ENCODE measurements at regions not wholly inside any gene's neighbourhood (a gene's known extent, or its start where the extent isn't known, plus 50 kb on each side); places are given as distances from the start of the nearest gene placed in this dataset.
"Not testable (repeated sequence)": the region's sequence is repeated elsewhere in the genome, so short reads cannot be mapped to it uniquely, and the experiment has no call there.

DNA sequence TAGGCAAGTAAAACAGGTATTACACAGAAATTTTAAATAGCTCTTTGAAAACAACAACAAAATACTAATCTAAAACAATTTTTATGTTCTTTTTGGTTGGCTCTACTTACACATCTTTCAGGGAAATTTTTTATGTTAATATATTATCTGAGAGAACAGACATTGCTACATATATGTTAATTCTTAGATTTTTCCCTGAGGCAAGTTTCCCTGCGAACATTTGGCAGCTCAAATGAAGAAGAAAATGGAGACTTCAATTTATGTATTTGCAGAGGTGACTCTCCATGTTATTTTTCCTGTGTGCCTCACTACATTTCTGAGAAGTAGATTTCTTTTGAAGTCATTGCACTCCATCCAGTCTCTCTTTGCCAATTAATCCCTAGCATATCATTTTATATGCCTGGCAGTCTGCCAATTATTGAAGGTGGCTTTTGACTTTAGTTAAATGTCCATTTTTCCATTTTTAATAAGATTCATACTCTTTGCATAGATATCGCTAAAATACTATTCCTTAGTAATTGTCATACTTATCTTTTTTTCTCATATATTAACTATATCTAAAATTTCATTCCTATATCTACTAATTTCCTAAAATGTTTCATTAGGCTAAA, 908.2 kb upstream of the CDH10 start:
- POLR2A ChIA-PET = no interaction called here
- H3K9me3 ChIP-seq (ENCODE audit: control extremely low read depth in 1 of 5, control insufficient read depth in 4 of 5, insufficient read depth in 2 of 5, low read depth in 1 of 5, low read length in 4 of 5) = no peaks in the 10 kb centered on the region
- H3K4me3 ChIP-seq (ENCODE audit: control insufficient read depth in 1 of 7, extremely low read depth in 1 of 7, insufficient read depth in 4 of 7, low read depth in 2 of 7, low read length in 6 of 7) = no peak overlapping the region
- no CpG with 5 or more reads among the region's 2 CpGs for WGBS (ENCODE audit: insufficient coverage)
- H3K27ac ChIP-seq (ENCODE audit: insufficient read depth in 1 of 2, low read depth in 1 of 2, low read length in 2 of 2, poor library complexity in 1 of 2, severe bottlenecking in 2 of 2) = no peak overlapping the region
- H3K27me3 ChIP-seq (replicated peaks in 2 of 5; ENCODE audit: control insufficient read depth in 4 of 5, insufficient read depth in 5 of 5, low read length in 4 of 5) = no peaks in the 10 kb centered on the region
- CTCF ChIA-PET = no interaction called here
- no peaks in the 10 kb centered on the region for H3K36me3 ChIP-seq (ENCODE audit: control insufficient read depth in 4 of 4, insufficient read depth in 4 of 4, low read length in 3 of 4)
- H3K4me1 ChIP-seq (ENCODE audit: control extremely low read depth in 1 of 4, control insufficient read depth in 4 of 4, insufficient read depth in 4 of 4, low read length in 3 of 4) = no peaks in the 10 kb centered on the region
- no peak for DNase-seq

DNA sequence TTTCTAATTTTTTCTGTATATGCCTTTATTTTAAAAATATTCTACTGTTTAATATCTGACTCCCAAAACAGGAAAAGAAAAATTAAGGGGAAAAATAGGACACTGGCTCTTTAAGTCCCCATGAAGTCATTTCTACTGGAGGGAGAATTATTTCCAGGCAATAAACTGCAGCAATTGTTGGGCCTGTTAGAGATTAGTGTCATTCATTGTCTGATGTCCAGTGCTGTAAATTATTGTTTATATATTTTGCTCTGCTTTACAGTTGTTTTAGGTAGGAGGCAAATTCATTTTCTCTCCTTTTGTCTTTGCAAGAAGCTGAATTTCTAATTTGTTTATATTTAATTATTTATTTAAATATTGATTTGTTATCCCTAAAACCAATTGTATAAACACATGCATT, 906.0 kb upstream of the CDH10 start:
- no peak for DNase-seq
- Histone ChIP-seq H3K4me1 (ENCODE audit: control extremely low read depth in 1 of 4, control insufficient read depth in 4 of 4, insufficient read depth in 4 of 4, low read length in 3 of 4) (no peaks in the 10 kb centered on the region), H3K27ac (ENCODE audit: insufficient read depth in 1 of 2, low read depth in 1 of 2, low read length in 2 of 2, poor library complexity in 1 of 2, severe bottlenecking in 2 of 2) (no peak overlapping the region), H3K4me3 (ENCODE audit: control insufficient read depth in 1 of 7, extremely low read depth in 1 of 7, insufficient read depth in 4 of 7, low read depth in 2 of 7, low read length in 6 of 7) (no peak overlapping the region), H3K9me3 (ENCODE audit: control extremely low read depth in 1 of 5, control insufficient read depth in 4 of 5, insufficient read depth in 2 of 5, low read depth in 1 of 5, low read length in 4 of 5) (no peaks in the 10 kb centered on the region), H3K36me3 (ENCODE audit: control insufficient read depth in 4 of 4, insufficient read depth in 4 of 4, low read length in 3 of 4) (no peaks in the 10 kb centered on the region), H3K27me3 (replicated peaks in 2 of 5; ENCODE audit: control insufficient read depth in 4 of 5, insufficient read depth in 5 of 5, low read length in 4 of 5) (no peaks in the 10 kb centered on the region)
- ChIA-PET POLR2A (no interaction called here), CTCF (no interaction called here)

- Histone ChIP-seq H3K4me1 (ENCODE audit: control extremely low read depth in 1 of 4, control insufficient read depth in 4 of 4, insufficient read depth in 4 of 4, low read length in 3 of 4) (no peaks in the 10 kb centered on the region), H3K36me3 (ENCODE audit: control insufficient read depth in 4 of 4, insufficient read depth in 4 of 4, low read length in 3 of 4) (no peaks in the 10 kb centered on the region), H3K4me3 (ENCODE audit: control insufficient read depth in 1 of 7, extremely low read depth in 1 of 7, insufficient read depth in 4 of 7, low read depth in 2 of 7, low read length in 6 of 7) (no peak overlapping the region), H3K27me3 (replicated peaks in 2 of 5; ENCODE audit: control insufficient read depth in 4 of 5, insufficient read depth in 5 of 5, low read length in 4 of 5) (no peaks in the 10 kb centered on the region), H3K9me3 (ENCODE audit: control extremely low read depth in 1 of 5, control insufficient read depth in 4 of 5, insufficient read depth in 2 of 5, low read depth in 1 of 5, low read length in 4 of 5) (no peaks in the 10 kb centered on the region), H3K27ac (ENCODE audit: insufficient read depth in 1 of 2, low read depth in 1 of 2, low read length in 2 of 2, poor library complexity in 1 of 2, severe bottlenecking in 2 of 2) (no peak overlapping the region)
- ChIA-PET POLR2A (interaction anchor here (0.7 kb wide), 1 partner anchor 16 kb away, joined by 4 read pairs; no protein-coding TSS in a partner anchor), CTCF (interaction anchor here (0.7 kb wide), 1 partner anchor 127 kb away, joined by 4 read pairs; no protein-coding TSS in a partner anchor)
- WGBS (ENCODE audit: insufficient coverage) = 33% methylated on average over 3 of the region's 6 CpGs
- peak; percentile 40 to 66 (median 59) for DNase-seq
Measured at GRCh38 chr5:25544652-25545249, 900.0 kb upstream of the CDH10 start.

- WGBS (ENCODE audit: insufficient coverage) = no CpG with 5 or more reads among the region's 2 CpGs
- POLR2A ChIA-PET = no interaction called here
- Histone ChIP-seq H3K4me1 (ENCODE audit: control extremely low read depth in 1 of 4, control insufficient read depth in 4 of 4, insufficient read depth in 4 of 4, low read length in 3 of 4) (no peaks in the 10 kb centered on the region), H3K27ac (ENCODE audit: insufficient read depth in 1 of 2, low read depth in 1 of 2, low read length in 2 of 2, poor library complexity in 1 of 2, severe bottlenecking in 2 of 2) (no peak overlapping the region), H3K9me3 (ENCODE audit: control extremely low read depth in 1 of 5, control insufficient read depth in 4 of 5, insufficient read depth in 2 of 5, low read depth in 1 of 5, low read length in 4 of 5) (no peaks in the 10 kb centered on the region), H3K36me3 (ENCODE audit: control insufficient read depth in 4 of 4, insufficient read depth in 4 of 4, low read length in 3 of 4) (no peaks in the 10 kb centered on the region), H3K27me3 (replicated peaks in 2 of 5; ENCODE audit: control insufficient read depth in 4 of 5, insufficient read depth in 5 of 5, low read length in 4 of 5) (no peaks in the 10 kb centered on the region), H3K4me3 (ENCODE audit: control insufficient read depth in 1 of 7, extremely low read depth in 1 of 7, insufficient read depth in 4 of 7, low read depth in 2 of 7, low read length in 6 of 7) (no peak overlapping the region)
- DNase-seq = no peak
- CTCF ChIA-PET = interaction anchor here (0.9 kb wide), 1 partner anchor 29 kb away, joined by 3 read pairs; no protein-coding TSS in a partner anchor
Measured at GRCh38 chr5:25540628-25541027, 895.9 kb upstream of the CDH10 start.

DNA sequence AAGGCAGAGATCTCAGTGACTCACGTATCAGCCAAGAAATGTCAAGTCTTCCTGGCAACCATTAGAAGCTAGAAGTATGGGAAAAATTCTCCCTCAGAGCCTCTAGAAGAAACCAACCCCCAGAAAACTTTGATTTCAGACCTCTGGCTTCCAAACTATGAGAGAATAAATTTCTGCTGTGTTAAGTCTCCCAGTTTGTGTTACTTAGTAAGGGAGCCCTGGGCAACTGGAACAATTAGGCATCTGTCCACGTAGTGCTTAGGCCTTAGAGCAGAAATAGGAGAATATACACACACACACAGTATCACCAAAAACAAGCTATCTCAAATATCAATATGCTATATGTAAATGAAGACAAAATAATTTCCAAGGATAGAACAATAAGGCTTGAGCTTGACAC, 894.8 kb upstream of the CDH10 start:
- Histone ChIP-seq H3K27ac (ENCODE audit: insufficient read depth in 1 of 2, low read depth in 1 of 2, low read length in 2 of 2, poor library complexity in 1 of 2, severe bottlenecking in 2 of 2) (no peak overlapping the region), H3K4me3 (ENCODE audit: control insufficient read depth in 1 of 7, extremely low read depth in 1 of 7, insufficient read depth in 4 of 7, low read depth in 2 of 7, low read length in 6 of 7) (no peak overlapping the region), H3K9me3 (ENCODE audit: control extremely low read depth in 1 of 5, control insufficient read depth in 4 of 5, insufficient read depth in 2 of 5, low read depth in 1 of 5, low read length in 4 of 5) (no peaks in the 10 kb centered on the region), H3K4me1 (ENCODE audit: control extremely low read depth in 1 of 4, control insufficient read depth in 4 of 4, insufficient read depth in 4 of 4, low read length in 3 of 4) (no peaks in the 10 kb centered on the region), H3K36me3 (ENCODE audit: control insufficient read depth in 4 of 4, insufficient read depth in 4 of 4, low read length in 3 of 4) (no peaks in the 10 kb centered on the region), H3K27me3 (replicated peaks in 2 of 5; ENCODE audit: control insufficient read depth in 4 of 5, insufficient read depth in 5 of 5, low read length in 4 of 5) (no peaks in the 10 kb centered on the region)
- no CpG with 5 or more reads among the region's 2 CpGs for WGBS (ENCODE audit: insufficient coverage)
- CTCF ChIA-PET = interaction anchor here (0.9 to 1.2 kb wide), 2 partner anchors 20 to 30 kb away, joined by 3 read pairs; no protein-coding TSS in a partner anchor
- no peak for DNase-seq
- POLR2A ChIA-PET = interaction anchor here (0.6 kb wide), 1 partner anchor 13 kb away, joined by 3 read pairs; no protein-coding TSS in a partner anchor

GRCh38 chr5:25536461-25536860, 891.7 kb upstream of the CDH10 start:
- POLR2A ChIA-PET = not testable (repeated sequence)

DNA sequence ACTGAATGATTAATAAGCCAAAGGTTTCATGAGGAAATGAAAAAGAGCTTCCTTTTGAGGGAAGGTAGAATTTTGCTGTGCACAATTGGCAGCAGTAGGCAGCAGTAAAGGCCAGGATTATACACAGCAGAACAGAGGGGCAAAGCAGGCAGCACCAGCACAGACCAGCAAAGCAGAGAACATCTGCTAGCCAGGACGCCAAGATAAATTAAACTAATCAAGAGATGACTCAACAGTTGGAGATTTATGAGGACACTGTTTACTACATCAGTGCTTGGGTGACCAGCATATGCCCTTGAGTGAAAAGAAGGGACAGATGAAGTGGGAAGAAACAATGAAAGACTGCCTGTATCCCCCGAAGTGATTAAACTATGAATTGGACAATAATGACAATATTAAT, 871.4 kb upstream of the CDH10 start:
- Histone ChIP-seq H3K4me3 (ENCODE audit: control insufficient read depth in 1 of 7, extremely low read depth in 1 of 7, insufficient read depth in 4 of 7, low read depth in 2 of 7, low read length in 6 of 7) (no peak overlapping the region), H3K4me1 (ENCODE audit: control extremely low read depth in 1 of 4, control insufficient read depth in 4 of 4, insufficient read depth in 4 of 4, low read length in 3 of 4) (no peaks in the 10 kb centered on the region), H3K36me3 (ENCODE audit: control insufficient read depth in 4 of 4, insufficient read depth in 4 of 4, low read length in 3 of 4) (no peaks in the 10 kb centered on the region), H3K27ac (ENCODE audit: insufficient read depth in 1 of 2, low read depth in 1 of 2, low read length in 2 of 2, poor library complexity in 1 of 2, severe bottlenecking in 2 of 2) (no peak overlapping the region), H3K27me3 (replicated peaks in 2 of 5; ENCODE audit: control insufficient read depth in 4 of 5, insufficient read depth in 5 of 5, low read length in 4 of 5) (no peaks in the 10 kb centered on the region), H3K9me3 (ENCODE audit: control extremely low read depth in 1 of 5, control insufficient read depth in 4 of 5, insufficient read depth in 2 of 5, low read depth in 1 of 5, low read length in 4 of 5) (no peaks in the 10 kb centered on the region)
- CTCF ChIA-PET = no interaction called here
- WGBS (ENCODE audit: insufficient coverage) = 100% methylated on average over 1 of the region's 2 CpGs
- DNase-seq = no peak
- POLR2A ChIA-PET = no interaction called here

More at GRCh38 chr5:25536461-25536860, 891.7 kb upstream of the CDH10 start:
- H3K4me1 ChIP-seq (ENCODE audit: control extremely low read depth in 1 of 4, control insufficient read depth in 4 of 4, insufficient read depth in 4 of 4, low read length in 3 of 4); H3K27me3 ChIP-seq (replicated peaks in 2 of 5; ENCODE audit: control insufficient read depth in 4 of 5, insufficient read depth in 5 of 5, low read length in 4 of 5); H3K9me3 ChIP-seq (ENCODE audit: control extremely low read depth in 1 of 5, control insufficient read depth in 4 of 5, insufficient read depth in 2 of 5, low read depth in 1 of 5, low read length in 4 of 5); H3K36me3 ChIP-seq (ENCODE audit: control insufficient read depth in 4 of 4, insufficient read depth in 4 of 4, low read length in 3 of 4); H3K4me3 ChIP-seq (ENCODE audit: control insufficient read depth in 1 of 7, extremely low read depth in 1 of 7, insufficient read depth in 4 of 7, low read depth in 2 of 7, low read length in 6 of 7); DNase-seq; CTCF ChIA-PET; H3K27ac ChIP-seq (ENCODE audit: insufficient read depth in 1 of 2, low read depth in 1 of 2, low read length in 2 of 2, poor library complexity in 1 of 2, severe bottlenecking in 2 of 2): not testable (repeated sequence)
- 94% methylated on average over 2 of the region's 6 CpGs for WGBS (ENCODE audit: insufficient coverage)
